ENCODE measurements at regions not wholly inside any gene's neighbourhood (a gene's known extent, or its start where the extent isn't known, plus 50 kb on each side); places are given as distances from the start of the nearest gene placed in this dataset.
A peak's percentile ranks its signal among the peaks of the same experiment; 100 is the strongest.

- dilution Hi-C loops (cut with HindIII; ENCODE audit: low sequenced_read_pairs, unreplicated experiment) (no loop called here), intact Hi-C loops (cut with micrococcal nuclease) (no loop called here), in situ Hi-C loops (cut with MboI; ENCODE audit: low sequenced_read_pairs) (no loop called here)
- 86% methylated on average over 4 of the region's 6 CpGs; no CpG with 5 or more reads in 1 of the 2 experiments for WGBS, 2 experiments (ENCODE audit: extremely low coverage in 2 of 2, insufficient read length in 1 of 2)
- H3K4me2 ChIP-seq (ENCODE audit: low read depth, low read length), result no peak overlapping the region
- H3K56ac ChIP-seq (ENCODE audit: extremely low read depth, insufficient read depth, low read length), result no peak overlapping the region
- H4K20me1 ChIP-seq (ENCODE audit: insufficient read depth, low read length), result no peaks in the 10 kb centered on the region
- H2BK15ac ChIP-seq (ENCODE audit: low read depth, low read length), result no peak overlapping the region; the same call in 2 of the 3 replicates
- peak overlapping the region; percentile 57; the same call in 1 of the 2 replicates for H2BK120ac ChIP-seq (ENCODE audit: low read depth, low read length)
- H3K36me3 ChIP-seq (ENCODE audit: control insufficient read depth, insufficient read depth, low read length), result no peaks in the 10 kb centered on the region
- no peak for TF ChIP-seq POLR2A (IDR thresholded peaks at IDR 0.05; ENCODE audit: low read depth, low read length)
- TF ChIP-seq CEBPB (IDR thresholded peaks at IDR 0.05; ENCODE audit: low read depth, low read length), result peak; percentile 53
- DNase-seq (no peak), ATAC-seq (ENCODE audit: low read depth) (peak; percentile 24; the same call in 1 of the 2 replicates)
- H3K4me1 ChIP-seq (ENCODE audit: control insufficient read depth, insufficient read depth, low read length), result peaks cover 7% of the 10 kb centered on the region
- no peaks in the 10 kb centered on the region for H3K79me1 ChIP-seq (ENCODE audit: low read depth in 1 of 2, low read length in 2 of 2)
- no peak overlapping the region for H3K27ac ChIP-seq (ENCODE audit: insufficient read depth, low read length)
- peak overlapping the region in 1 of 2 experiments; percentile 50; a peak in 1 of 4 replicates for H4K8ac ChIP-seq (ENCODE audit: low read depth in 2 of 2, low read length in 2 of 2)
- H2AK9ac ChIP-seq (replicated peaks; ENCODE audit: low read depth, low read length, poor library complexity), result no peak overlapping the region
- H4K91ac ChIP-seq (ENCODE audit: insufficient read depth, low read depth, low read length), result no peak overlapping the region
- 0 out of 2 replicates have a peak, but pooled peaks cover 6% of the 10 kb centered on the region for H3K9me1 ChIP-seq (ENCODE audit: insufficient read depth, low read length)
- no peak overlapping the region for H2AFZ ChIP-seq (replicated peaks; ENCODE audit: low read length, poor library complexity)
- ChIA-PET POLR2A (ENCODE audit: unreplicated experiment) (no interaction called here), CTCF (interaction anchor here (1.3 kb wide), 1 partner anchor 399 kb away, joined by 4 read pairs; no protein-coding TSS in a partner anchor)
- peak overlapping the region; percentile 63; the same call in 1 of the 2 replicates for H3K23ac ChIP-seq (ENCODE audit: low read depth, low read length)
- BruUV-seq (replicated peaks), result no TSS peak
- no peaks in the 10 kb centered on the region for H3K27me3 ChIP-seq (ENCODE audit: control insufficient read depth, insufficient read depth, low read length)
- peak overlapping the region; percentile 37; the same call in 1 of the 2 replicates for H3K18ac ChIP-seq (ENCODE audit: low read depth, low read length)
- peak overlapping the region; percentile 66; the same call in 1 of the 2 replicates for H2AK5ac ChIP-seq (ENCODE audit: low read depth, low read length)
- H3K4me3 ChIP-seq (ENCODE audit: insufficient read depth, low read depth, low read length), result no peak overlapping the region
- peak overlapping the region; percentile 58 for H3K14ac ChIP-seq (replicated peaks; ENCODE audit: low read depth, low read length)
- peak overlapping the region; percentile 67; the same call in 1 of the 2 replicates for H3K4ac ChIP-seq (ENCODE audit: low read depth, low read length)
- no peaks in the 10 kb centered on the region for H3K9me3 ChIP-seq (ENCODE audit: control insufficient read depth, insufficient read depth, low read length)
- H3K9ac ChIP-seq (ENCODE audit: low read depth, low read length), result no peak overlapping the region
- H2BK5ac ChIP-seq (ENCODE audit: low read depth, low read length, poor library complexity, severe bottlenecking), result no peak overlapping the region
- no peak overlapping the region for H4K5ac ChIP-seq (ENCODE audit: low read depth, low read length)
- peak overlapping the region; percentile 76 for H2BK20ac ChIP-seq (ENCODE audit: low read depth, low read length)
Measured at GRCh38 chr3:30293621-30294240, 312.7 kb upstream of the TGFBR2 start.

All from IMR-90 (cell line).